Activated naive CD8-positive, alpha-beta T cell treated with anti-CD3 and anti-CD28 coated beads for 36 hours (primary cell): ENCODE measurements at regions not wholly inside any gene's neighbourhood (a gene's known extent, or its start where the extent isn't known, plus 50 kb on each side); places are given as distances from the start of the nearest gene placed in this dataset.
"Not testable (repeated sequence)": the region's sequence is repeated elsewhere in the genome, so short reads cannot be mapped to it uniquely, and the experiment has no call there.

Experiments
- DNase-seq: peaks from one replicate; pipeline ENCODE4 v3.0.0; 2021
- H3K27ac Mint-ChIP-seq: one replicate; pipeline ENCODE4 v1.8.0; 2022; ENCODE audit warnings: mild to moderate bottlenecking, moderate library complexity, mixed read lengths
- H3K27me3 Mint-ChIP-seq: one replicate; pipeline ENCODE4 v1.8.0; 2022; ENCODE audit warnings: mild to moderate bottlenecking, mixed read lengths
- H3K36me3 Mint-ChIP-seq: one replicate; pipeline ENCODE4 v1.8.0; 2021; ENCODE audit warnings: mild to moderate bottlenecking, mixed read lengths
- H3K4me1 Mint-ChIP-seq: one replicate; pipeline ENCODE4 v1.8.0; 2021; ENCODE audit warnings: mixed read lengths
- H3K4me3 Mint-ChIP-seq: one replicate; pipeline ENCODE4 v1.8.0; 2022; ENCODE audit warnings: mild to moderate bottlenecking, moderate library complexity, mixed read lengths
- H3K9me3 Mint-ChIP-seq: one replicate; pipeline ENCODE4 v1.8.0; 2022; ENCODE audit warnings: mixed read lengths

GRCh38 chr2:111292232-111292968, 171.7 kb downstream of the BCL2L11 start:
- not testable (repeated sequence) for H3K36me3 Mint-ChIP-seq, H3K27ac Mint-ChIP-seq, H3K4me3 Mint-ChIP-seq, DNase-seq, H3K27me3 Mint-ChIP-seq, H3K4me1 Mint-ChIP-seq, H3K9me3 Mint-ChIP-seq

- H3K4me1 Mint-ChIP-seq, H3K36me3 Mint-ChIP-seq, H3K27ac Mint-ChIP-seq, H3K27me3 Mint-ChIP-seq, DNase-seq, H3K9me3 Mint-ChIP-seq, H3K4me3 Mint-ChIP-seq: not testable (repeated sequence)
These were observed 174.0 kb downstream of the BCL2L11 start for GRCh38 chr2:111294699-111295098.

DNA sequence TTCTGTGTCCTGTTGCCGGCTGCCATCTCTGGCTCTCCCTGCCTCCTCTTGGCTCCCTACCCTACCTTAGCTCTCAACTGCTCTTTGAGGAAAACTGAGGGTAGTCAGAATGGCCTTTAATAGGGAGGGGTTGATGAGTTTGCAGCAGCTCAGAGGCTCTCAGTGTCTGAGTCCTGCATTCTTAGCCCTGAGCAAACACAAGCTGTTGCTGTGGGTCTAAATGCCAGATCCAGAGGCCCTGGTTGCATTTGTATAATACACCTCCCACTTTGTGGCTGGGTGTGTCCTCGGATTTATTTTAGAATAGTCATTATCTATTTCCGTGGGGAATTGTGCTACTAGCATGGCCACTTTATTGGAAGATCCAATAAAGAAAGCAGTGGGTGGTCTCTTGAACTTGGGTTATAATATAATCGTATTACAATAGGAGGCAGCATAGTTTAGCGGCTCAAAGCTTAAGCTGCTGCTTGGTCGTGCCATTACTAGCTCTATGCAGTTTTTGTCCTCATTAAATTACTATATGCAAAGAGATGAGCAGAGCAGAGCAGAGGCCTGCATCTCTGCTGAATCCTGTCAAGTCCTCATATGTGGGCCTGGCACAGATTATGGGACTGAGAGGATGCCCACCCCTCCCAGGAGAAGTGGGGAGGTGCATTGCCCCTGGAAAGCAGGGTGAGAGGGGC, 175.5 kb downstream of the BCL2L11 start:
- not testable (repeated sequence) for H3K9me3 Mint-ChIP-seq, H3K4me3 Mint-ChIP-seq, H3K27ac Mint-ChIP-seq, H3K36me3 Mint-ChIP-seq, H3K27me3 Mint-ChIP-seq, DNase-seq, H3K4me1 Mint-ChIP-seq

DNA sequence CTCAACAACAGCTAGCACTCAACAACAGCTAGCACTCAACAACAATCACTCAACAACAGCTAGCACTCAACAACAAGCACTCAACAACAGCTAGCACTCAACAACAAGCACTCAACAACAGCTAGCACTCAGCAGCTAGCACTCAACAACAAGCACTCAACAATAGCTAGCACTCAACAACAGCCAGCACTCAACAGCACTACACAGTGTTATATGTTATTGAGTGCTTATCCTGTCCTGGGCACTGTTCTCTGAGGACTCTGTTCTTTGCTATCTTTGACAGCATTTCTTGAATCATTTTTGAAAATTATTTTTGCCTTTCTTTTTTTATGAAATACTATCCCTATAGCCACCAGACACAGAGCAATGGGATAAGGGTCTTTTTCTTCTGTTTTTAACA, 176.4 kb downstream of the BCL2L11 start:
- H3K4me3 Mint-ChIP-seq, H3K36me3 Mint-ChIP-seq, H3K4me1 Mint-ChIP-seq, DNase-seq, H3K9me3 Mint-ChIP-seq, H3K27me3 Mint-ChIP-seq, H3K27ac Mint-ChIP-seq: not testable (repeated sequence)

DNA sequence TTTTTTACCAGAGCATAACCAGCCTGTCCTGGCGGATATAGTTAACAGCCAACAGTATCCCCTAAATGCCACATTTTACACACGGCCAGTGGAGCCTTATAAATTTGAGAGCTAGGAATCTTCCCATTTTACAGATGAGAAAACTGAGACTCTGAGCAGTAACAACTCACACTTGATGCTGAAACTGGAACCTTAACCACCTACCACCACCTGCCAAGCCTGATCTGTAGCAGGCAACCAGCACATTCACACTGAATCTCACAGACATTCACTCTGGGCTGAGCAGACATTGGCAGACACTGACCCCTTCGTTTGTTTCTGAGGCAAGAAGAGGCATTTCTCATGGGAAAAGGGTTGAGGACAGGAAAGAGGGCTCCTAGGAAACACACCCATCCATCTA, 178.2 kb downstream of the BCL2L11 start:
- not testable (repeated sequence) for H3K9me3 Mint-ChIP-seq, H3K4me3 Mint-ChIP-seq, H3K27ac Mint-ChIP-seq

GRCh38 chr2:111299635-111300034, 178.9 kb downstream of the BCL2L11 start:
- H3K4me3 Mint-ChIP-seq, H3K27ac Mint-ChIP-seq, H3K4me1 Mint-ChIP-seq, H3K9me3 Mint-ChIP-seq, DNase-seq, H3K27me3 Mint-ChIP-seq, H3K36me3 Mint-ChIP-seq: not testable (repeated sequence)

More for the DNA sequence above, 178.2 kb downstream of the BCL2L11 start:
- DNase-seq, H3K27me3 Mint-ChIP-seq, H3K36me3 Mint-ChIP-seq, H3K4me1 Mint-ChIP-seq: not testable (repeated sequence)

DNA sequence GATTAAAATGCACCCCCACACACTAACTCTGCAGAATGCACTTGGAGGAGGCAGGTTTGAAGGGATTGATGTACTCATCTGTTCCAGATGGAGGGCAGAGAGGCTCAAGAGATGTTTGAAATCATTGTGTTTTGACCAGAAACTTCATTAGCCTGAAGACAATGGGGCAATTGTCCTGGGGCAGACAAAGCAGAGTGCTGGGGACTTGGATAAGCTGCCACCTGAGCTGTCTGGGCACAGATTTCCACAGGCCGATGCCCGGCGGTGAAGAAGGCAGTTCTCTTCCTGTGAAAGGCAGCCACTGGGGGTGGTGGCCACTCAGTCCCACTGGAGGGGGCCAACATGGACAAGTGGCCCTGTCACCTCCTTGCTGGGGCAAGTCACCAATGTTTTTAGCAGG, 181.0 kb downstream of the BCL2L11 start:
- H3K27ac Mint-ChIP-seq, H3K4me1 Mint-ChIP-seq, H3K27me3 Mint-ChIP-seq, DNase-seq, H3K9me3 Mint-ChIP-seq, H3K36me3 Mint-ChIP-seq, H3K4me3 Mint-ChIP-seq: not testable (repeated sequence)

DNA sequence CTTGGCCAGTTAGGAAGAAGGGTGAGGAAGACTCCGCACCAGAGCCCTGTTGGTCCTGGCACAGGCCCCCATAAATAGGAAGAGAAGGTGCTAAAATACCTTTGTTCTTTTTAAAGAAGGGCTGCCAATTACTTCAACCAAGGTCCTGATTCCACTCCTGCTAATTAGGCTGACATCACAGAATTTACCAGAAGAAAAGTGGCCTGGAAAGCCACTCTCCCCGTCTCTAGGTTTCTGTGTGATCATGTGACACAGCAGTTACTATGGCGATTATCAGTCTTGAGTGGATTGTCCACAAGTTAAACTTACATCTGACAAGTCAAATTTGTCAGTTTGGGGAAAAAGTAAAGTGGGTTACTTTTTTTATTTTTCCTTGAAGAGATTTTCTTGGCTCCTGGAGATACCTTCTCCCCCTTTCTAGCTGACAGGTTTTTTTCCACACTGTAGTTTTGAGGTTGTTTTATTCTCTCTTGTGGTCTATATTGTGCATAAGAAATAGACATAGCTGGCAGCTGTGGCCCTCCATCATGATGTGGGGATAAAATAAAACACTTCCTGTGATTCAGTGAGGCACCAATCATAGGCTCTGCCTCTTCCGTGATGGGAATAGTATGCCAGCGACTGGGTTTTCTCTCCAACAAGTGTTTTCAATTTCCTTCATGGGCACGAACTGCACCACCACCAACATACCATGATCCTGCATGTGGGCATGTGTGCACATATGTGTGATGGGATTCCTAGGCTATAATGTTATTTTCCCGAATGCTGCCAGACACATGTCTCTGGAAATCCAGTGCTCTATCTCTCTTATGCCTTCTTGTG, 181.9 kb downstream of the BCL2L11 start:
- H3K4me3 Mint-ChIP-seq, H3K27me3 Mint-ChIP-seq, H3K36me3 Mint-ChIP-seq, DNase-seq, H3K9me3 Mint-ChIP-seq, H3K27ac Mint-ChIP-seq, H3K4me1 Mint-ChIP-seq: not testable (repeated sequence)

DNA sequence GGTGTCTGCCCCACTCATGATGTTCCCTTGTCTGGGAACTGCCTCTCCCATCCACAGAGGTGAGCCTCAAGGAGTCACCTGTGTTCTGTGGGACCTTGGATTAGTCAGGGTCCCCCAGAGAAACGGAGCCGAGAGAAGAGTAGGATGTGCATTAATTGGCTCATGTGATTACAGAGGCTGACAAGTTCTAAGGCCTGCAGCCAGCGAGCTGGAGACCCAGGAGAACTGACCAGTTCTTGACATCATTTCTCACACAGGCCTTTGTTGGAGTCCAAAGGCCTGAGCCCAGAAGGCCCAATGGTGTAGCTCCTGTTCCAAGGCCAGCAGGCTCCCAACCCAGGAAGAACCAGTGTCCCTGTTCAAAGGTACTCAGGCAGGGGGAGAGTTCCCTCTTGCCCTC, 186.6 kb downstream of the BCL2L11 start:
- H3K4me1 Mint-ChIP-seq, H3K4me3 Mint-ChIP-seq, H3K27me3 Mint-ChIP-seq, DNase-seq, H3K27ac Mint-ChIP-seq, H3K36me3 Mint-ChIP-seq, H3K9me3 Mint-ChIP-seq: not testable (repeated sequence)

DNA sequence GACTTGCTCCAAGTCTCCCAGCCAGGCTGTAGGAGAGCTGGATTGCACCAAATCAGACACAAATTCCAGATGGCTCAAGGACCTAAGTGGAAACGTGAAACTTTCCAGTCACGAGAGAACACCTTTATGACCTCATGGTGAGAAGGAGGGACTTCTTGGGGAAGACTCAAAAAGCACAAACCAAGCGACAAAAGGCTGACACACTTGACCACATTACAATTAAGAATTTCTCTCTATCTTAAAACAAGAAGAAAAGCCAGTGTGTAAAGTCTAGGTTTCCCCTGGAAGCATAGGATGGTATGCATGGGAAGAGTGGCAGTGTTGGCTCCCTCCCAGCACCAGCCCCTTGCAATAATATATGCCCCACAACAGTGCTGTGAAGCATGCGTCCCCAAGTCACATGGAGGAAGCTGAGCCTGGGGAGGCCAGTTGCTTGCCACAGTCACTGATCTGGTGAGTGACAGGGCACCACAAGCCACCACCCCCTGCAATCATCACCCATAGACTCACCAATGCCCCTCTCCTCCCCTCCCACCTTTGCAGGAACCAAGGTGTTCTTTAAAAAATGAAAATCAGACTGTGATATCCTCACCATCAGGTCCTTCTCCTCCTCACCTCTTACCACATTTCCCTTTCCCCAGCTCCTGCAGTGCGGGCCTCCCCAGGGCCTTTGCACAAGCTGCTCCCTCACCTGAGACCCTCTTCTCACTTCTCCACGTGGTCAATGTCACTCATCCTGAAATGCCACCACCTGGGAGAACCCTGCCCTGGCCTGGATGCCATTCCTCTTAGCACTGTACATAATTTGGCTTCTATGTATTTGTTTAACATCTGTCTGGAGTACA, 188.7 kb downstream of the BCL2L11 start:
- not testable (repeated sequence) for H3K4me3 Mint-ChIP-seq, H3K27ac Mint-ChIP-seq, DNase-seq, H3K4me1 Mint-ChIP-seq, H3K9me3 Mint-ChIP-seq, H3K36me3 Mint-ChIP-seq, H3K27me3 Mint-ChIP-seq

GRCh38 chr2:111310395-111310794, 189.7 kb downstream of the BCL2L11 start:
- not testable (repeated sequence) for H3K9me3 Mint-ChIP-seq, H3K36me3 Mint-ChIP-seq, H3K27ac Mint-ChIP-seq, DNase-seq, H3K4me3 Mint-ChIP-seq, H3K27me3 Mint-ChIP-seq, H3K4me1 Mint-ChIP-seq

DNA sequence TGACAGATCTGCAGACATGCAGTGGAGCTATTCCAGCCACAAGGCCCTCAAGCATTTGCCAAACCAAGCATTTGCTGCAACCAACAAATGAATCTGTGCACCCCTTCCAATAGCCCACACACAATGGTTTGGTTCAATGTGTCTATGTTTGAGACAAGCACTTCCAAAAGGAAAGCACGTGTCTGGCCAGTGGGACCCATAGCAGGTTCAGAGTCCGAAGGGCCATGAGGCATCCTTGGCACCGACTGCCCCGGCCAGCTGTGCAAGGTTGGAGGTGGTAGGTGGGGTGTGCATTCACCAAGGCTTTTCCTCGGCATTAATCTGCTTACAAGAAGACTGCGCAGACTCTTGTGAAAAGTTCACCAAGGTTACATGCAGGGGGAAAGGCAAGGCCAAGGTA, 190.9 kb downstream of the BCL2L11 start:
- H3K9me3 Mint-ChIP-seq, DNase-seq, H3K27ac Mint-ChIP-seq, H3K4me3 Mint-ChIP-seq, H3K4me1 Mint-ChIP-seq, H3K36me3 Mint-ChIP-seq, H3K27me3 Mint-ChIP-seq: not testable (repeated sequence)

DNA sequence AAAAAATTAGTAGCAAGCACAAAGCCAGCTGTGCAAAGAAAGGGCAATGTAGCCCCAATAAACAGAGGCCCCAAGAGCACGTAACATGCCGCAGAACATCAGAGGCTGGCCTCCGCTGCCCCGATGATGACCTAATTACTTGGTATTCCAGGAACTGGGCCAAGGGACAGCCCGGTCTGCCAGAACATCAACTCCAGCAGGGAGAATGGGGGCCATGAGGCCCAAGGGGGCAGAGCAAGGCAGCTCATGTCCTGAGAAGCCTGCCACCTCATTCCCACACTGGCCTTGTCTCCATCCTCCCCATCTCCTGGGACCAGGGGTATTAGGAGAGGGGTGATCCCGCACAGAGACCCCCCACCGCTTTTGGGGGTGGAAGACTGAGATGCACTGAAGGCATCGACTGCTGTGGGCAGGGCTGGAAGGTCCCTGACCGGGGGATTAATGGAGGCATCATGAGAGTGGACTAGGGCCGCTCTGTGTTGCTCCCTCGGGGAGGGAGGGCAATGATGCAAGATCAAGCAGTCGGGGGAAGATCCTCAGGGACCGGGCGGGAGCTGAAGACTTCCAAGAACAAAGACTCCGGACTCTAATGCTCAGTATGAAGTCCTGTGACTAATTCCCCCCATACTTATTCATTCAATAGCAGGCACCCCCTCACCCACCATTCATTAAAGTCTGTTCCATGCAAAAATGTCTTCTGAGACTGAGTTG, 192.3 kb downstream of the BCL2L11 start:
- not testable (repeated sequence) for H3K4me1 Mint-ChIP-seq

GRCh38 chr2:111313711-111314110, 193.0 kb downstream of the BCL2L11 start:
- H3K36me3 Mint-ChIP-seq = not testable (repeated sequence)

More for the DNA sequence above, 192.3 kb downstream of the BCL2L11 start:
- not testable (repeated sequence) for H3K9me3 Mint-ChIP-seq, H3K27me3 Mint-ChIP-seq, DNase-seq, H3K4me3 Mint-ChIP-seq, H3K27ac Mint-ChIP-seq, H3K36me3 Mint-ChIP-seq

More at GRCh38 chr2:111313711-111314110, 193.0 kb downstream of the BCL2L11 start:
- DNase-seq, H3K27me3 Mint-ChIP-seq, H3K9me3 Mint-ChIP-seq, H3K4me1 Mint-ChIP-seq, H3K4me3 Mint-ChIP-seq, H3K27ac Mint-ChIP-seq: not testable (repeated sequence)
